ENCODE measurements at regions not wholly inside any gene's neighbourhood (a gene's known extent, or its start where the extent isn't known, plus 50 kb on each side); places are given as distances from the start of the nearest gene placed in this dataset.

- Histone ChIP-seq H3K9me3 (no peaks in the 10 kb centered on the region), H3K27ac (no peak overlapping the region), H3K4me3 (no peak overlapping the region), H3K4me1 (no peaks in the 10 kb centered on the region), H3K27me3 (no peaks in the 10 kb centered on the region), H3K36me3 (no peaks in the 10 kb centered on the region)
- TF ChIP-seq CTCF (IDR thresholded peaks at IDR 0.05): no peak
- intact Hi-C loops (cut with DNase I): no loop called here
- DNase-seq (no peak), ATAC-seq (no peak)
These were observed 109.8 kb upstream of the ELMO1 start for GRCh38 chr7:37558320-37559096.

- H3K36me3 ChIP-seq: no peaks in the 10 kb centered on the region
- no peak overlapping the region for H3K4me3 ChIP-seq
- intact Hi-C loops (cut with DNase I): no loop called here
- H3K4me1 ChIP-seq: no peaks in the 10 kb centered on the region
- no peak overlapping the region for H3K27ac ChIP-seq
- DNase-seq (no peak), ATAC-seq (no peak)
- no peaks in the 10 kb centered on the region for H3K9me3 ChIP-seq
- no peaks in the 10 kb centered on the region for H3K27me3 ChIP-seq
- no peak for TF ChIP-seq CTCF (IDR thresholded peaks at IDR 0.05)
These were observed 113.4 kb upstream of the GPR141 start for GRCh38 chr7:37570145-37570544.

GRCh38 chr7:37571806-37572205 is 111.8 kb upstream of the GPR141 start:
- DNase-seq (no peak), ATAC-seq (no peak)
- Histone ChIP-seq H3K4me3 (no peak overlapping the region), H3K27ac (no peak overlapping the region), H3K9me3 (no peaks in the 10 kb centered on the region), H3K27me3 (no peaks in the 10 kb centered on the region), H3K4me1 (no peaks in the 10 kb centered on the region), H3K36me3 (no peaks in the 10 kb centered on the region)
- TF ChIP-seq CTCF (IDR thresholded peaks at IDR 0.05): no peak
- intact Hi-C loops (cut with DNase I): no loop called here

- no peaks in the 10 kb centered on the region for H3K9me3 ChIP-seq
- no peaks in the 10 kb centered on the region for H3K36me3 ChIP-seq
- H3K4me3 ChIP-seq: no peak overlapping the region
- TF ChIP-seq CTCF (IDR thresholded peaks at IDR 0.05): no peak
- no peaks in the 10 kb centered on the region for H3K27me3 ChIP-seq
- H3K27ac ChIP-seq: no peak overlapping the region
- DNase-seq (no peak), ATAC-seq (no peak)
- intact Hi-C loops (cut with DNase I): no loop called here
- no peaks in the 10 kb centered on the region for H3K4me1 ChIP-seq
These were observed 106.2 kb upstream of the GPR141 start for GRCh38 chr7:37577412-37577811.

GRCh38 chr7:37577901-37578300 is 105.7 kb upstream of the GPR141 start:
- no peak for ATAC-seq

More at GRCh38 chr7:37577901-37578300, 105.7 kb upstream of the GPR141 start:
- H3K27me3 ChIP-seq: no peaks in the 10 kb centered on the region
- TF ChIP-seq CTCF (IDR thresholded peaks at IDR 0.05): no peak
- intact Hi-C loops (cut with DNase I): no loop called here
- no peak overlapping the region for H3K27ac ChIP-seq
- DNase-seq: no peak
- no peaks in the 10 kb centered on the region for H3K9me3 ChIP-seq
- H3K36me3 ChIP-seq: no peaks in the 10 kb centered on the region
- H3K4me3 ChIP-seq: no peak overlapping the region
- no peaks in the 10 kb centered on the region for H3K4me1 ChIP-seq
